GM23338 (cell line): ENCODE measurements at regions not wholly inside any gene's neighbourhood (a gene's known extent, or its start where the extent isn't known, plus 50 kb on each side); places are given as distances from the start of the nearest gene placed in this dataset.

ENCODE experiments used
- CREB1 ChIP-seq: fragments of 250-450 bp; sonication (Bioruptor Pico); IDR thresholded peaks from 2 replicates; pipeline ENCODE4 v1.5.0; 2020; ENCODE audit warnings: low read depth, mild to moderate bottlenecking, moderate library complexity
- EZH2 ChIP-seq: fragments of 200-600 bp; sonication (generic); IDR thresholded peaks from one replicate; pipeline ENCODE4 v1.8.0; 2017; ENCODE audit warnings: antibody characterized with exemption, mild to moderate bottlenecking, low read depth; ENCODE audit not compliant: unreplicated experiment
- EZH2phosphoT487 ChIP-seq: fragments of 200-600 bp; sonication (generic); IDR thresholded peaks from one replicate; pipeline ENCODE4 v1.8.1; 2018; ENCODE audit warnings: antibody characterized with exemption; ENCODE audit not compliant: unreplicated experiment
- JUNB ChIP-seq: IDR thresholded peaks from one replicate; pipeline ENCODE4 v1.6.1; 2016; ENCODE audit warnings: antibody characterized with exemption; ENCODE audit not compliant: unreplicated experiment
- POLR2AphosphoS5 ChIP-seq: IDR thresholded peaks from 2 replicates; pipeline ENCODE4 v1.6.1; 2016; ENCODE audit warnings: antibody characterized with exemption, low read depth
- ZNF331 ChIP-seq: fragments of 250-450 bp; sonication (Bioruptor Pico); IDR thresholded peaks from 2 replicates; pipeline ENCODE4 v1.5.0; 2020; ENCODE audit warnings: low read depth, mild to moderate bottlenecking, moderate library complexity
- TF ChIP-seq, protein P1 (sequence below), 2 experiments: fragments of 200-600 bp in 1 of 2; sonication (generic) in 1 of 2; conservative IDR thresholded peaks; 2 replicates each; pipeline versions ENCODE4 v1.5.1 to v1.6.1; 2016 to 2017; ENCODE audit warnings: antibody characterized with exemption in 2 of 2, low read depth in 2 of 2, mild to moderate bottlenecking in 2 of 2, moderate library complexity in 1 of 2
- TF ChIP-seq, protein P2 (sequence below): IDR thresholded peaks from one replicate; pipeline ENCODE4 v1.6.1; 2018; ENCODE audit warnings: antibody characterized with exemption; ENCODE audit not compliant: unreplicated experiment
- TF ChIP-seq, protein P3 (sequence below): fragments of 250-450 bp; sonication (Bioruptor Pico); IDR thresholded peaks from 2 replicates; pipeline ENCODE4 v1.5.0; 2020; ENCODE audit warnings: mild to moderate bottlenecking, moderate library complexity

DNA sequence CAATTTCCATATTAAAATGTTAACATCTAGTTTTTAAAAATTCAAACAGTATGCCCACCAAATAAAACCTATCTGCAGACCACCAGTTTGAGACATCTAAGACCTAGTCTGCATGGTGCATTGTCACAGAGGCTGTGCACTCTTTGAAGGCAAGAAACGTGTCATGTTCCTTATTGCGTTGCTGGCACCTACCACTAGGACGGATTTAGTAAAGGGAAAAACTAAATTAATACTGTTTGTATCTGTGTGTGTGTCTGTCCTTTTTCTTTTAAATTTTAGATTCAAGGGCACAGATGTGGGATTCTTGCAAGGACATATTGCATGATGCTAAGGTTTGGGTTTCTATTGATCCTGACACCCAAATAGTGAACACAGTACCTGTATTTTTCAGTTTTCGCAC, 481.4 kb downstream of the UQCRFS1 start:
- TF ChIP-seq, protein P1, sequence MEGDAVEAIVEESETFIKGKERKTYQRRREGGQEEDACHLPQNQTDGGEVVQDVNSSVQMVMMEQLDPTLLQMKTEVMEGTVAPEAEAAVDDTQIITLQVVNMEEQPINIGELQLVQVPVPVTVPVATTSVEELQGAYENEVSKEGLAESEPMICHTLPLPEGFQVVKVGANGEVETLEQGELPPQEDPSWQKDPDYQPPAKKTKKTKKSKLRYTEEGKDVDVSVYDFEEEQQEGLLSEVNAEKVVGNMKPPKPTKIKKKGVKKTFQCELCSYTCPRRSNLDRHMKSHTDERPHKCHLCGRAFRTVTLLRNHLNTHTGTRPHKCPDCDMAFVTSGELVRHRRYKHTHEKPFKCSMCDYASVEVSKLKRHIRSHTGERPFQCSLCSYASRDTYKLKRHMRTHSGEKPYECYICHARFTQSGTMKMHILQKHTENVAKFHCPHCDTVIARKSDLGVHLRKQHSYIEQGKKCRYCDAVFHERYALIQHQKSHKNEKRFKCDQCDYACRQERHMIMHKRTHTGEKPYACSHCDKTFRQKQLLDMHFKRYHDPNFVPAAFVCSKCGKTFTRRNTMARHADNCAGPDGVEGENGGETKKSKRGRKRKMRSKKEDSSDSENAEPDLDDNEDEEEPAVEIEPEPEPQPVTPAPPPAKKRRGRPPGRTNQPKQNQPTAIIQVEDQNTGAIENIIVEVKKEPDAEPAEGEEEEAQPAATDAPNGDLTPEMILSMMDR (conservative IDR thresholded peaks at IDR 0.05; ENCODE audit: low read depth in 2 of 2): peak in 1 of 2 experiments; percentile 27; a peak in 2 of 4 replicates
- TF ChIP-seq EZH2 (no peak), CREB1 (CRISPR knock-in tag) (no peak), EZH2phosphoT487 (no peak), POLR2AphosphoS5 (no peak), ZNF331 (CRISPR knock-in tag) (no peak), JUNB (no peak)
- TF ChIP-seq, protein P2, sequence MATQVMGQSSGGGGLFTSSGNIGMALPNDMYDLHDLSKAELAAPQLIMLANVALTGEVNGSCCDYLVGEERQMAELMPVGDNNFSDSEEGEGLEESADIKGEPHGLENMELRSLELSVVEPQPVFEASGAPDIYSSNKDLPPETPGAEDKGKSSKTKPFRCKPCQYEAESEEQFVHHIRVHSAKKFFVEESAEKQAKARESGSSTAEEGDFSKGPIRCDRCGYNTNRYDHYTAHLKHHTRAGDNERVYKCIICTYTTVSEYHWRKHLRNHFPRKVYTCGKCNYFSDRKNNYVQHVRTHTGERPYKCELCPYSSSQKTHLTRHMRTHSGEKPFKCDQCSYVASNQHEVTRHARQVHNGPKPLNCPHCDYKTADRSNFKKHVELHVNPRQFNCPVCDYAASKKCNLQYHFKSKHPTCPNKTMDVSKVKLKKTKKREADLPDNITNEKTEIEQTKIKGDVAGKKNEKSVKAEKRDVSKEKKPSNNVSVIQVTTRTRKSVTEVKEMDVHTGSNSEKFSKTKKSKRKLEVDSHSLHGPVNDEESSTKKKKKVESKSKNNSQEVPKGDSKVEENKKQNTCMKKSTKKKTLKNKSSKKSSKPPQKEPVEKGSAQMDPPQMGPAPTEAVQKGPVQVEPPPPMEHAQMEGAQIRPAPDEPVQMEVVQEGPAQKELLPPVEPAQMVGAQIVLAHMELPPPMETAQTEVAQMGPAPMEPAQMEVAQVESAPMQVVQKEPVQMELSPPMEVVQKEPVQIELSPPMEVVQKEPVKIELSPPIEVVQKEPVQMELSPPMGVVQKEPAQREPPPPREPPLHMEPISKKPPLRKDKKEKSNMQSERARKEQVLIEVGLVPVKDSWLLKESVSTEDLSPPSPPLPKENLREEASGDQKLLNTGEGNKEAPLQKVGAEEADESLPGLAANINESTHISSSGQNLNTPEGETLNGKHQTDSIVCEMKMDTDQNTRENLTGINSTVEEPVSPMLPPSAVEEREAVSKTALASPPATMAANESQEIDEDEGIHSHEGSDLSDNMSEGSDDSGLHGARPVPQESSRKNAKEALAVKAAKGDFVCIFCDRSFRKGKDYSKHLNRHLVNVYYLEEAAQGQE: no peak
- TF ChIP-seq, protein P3, sequence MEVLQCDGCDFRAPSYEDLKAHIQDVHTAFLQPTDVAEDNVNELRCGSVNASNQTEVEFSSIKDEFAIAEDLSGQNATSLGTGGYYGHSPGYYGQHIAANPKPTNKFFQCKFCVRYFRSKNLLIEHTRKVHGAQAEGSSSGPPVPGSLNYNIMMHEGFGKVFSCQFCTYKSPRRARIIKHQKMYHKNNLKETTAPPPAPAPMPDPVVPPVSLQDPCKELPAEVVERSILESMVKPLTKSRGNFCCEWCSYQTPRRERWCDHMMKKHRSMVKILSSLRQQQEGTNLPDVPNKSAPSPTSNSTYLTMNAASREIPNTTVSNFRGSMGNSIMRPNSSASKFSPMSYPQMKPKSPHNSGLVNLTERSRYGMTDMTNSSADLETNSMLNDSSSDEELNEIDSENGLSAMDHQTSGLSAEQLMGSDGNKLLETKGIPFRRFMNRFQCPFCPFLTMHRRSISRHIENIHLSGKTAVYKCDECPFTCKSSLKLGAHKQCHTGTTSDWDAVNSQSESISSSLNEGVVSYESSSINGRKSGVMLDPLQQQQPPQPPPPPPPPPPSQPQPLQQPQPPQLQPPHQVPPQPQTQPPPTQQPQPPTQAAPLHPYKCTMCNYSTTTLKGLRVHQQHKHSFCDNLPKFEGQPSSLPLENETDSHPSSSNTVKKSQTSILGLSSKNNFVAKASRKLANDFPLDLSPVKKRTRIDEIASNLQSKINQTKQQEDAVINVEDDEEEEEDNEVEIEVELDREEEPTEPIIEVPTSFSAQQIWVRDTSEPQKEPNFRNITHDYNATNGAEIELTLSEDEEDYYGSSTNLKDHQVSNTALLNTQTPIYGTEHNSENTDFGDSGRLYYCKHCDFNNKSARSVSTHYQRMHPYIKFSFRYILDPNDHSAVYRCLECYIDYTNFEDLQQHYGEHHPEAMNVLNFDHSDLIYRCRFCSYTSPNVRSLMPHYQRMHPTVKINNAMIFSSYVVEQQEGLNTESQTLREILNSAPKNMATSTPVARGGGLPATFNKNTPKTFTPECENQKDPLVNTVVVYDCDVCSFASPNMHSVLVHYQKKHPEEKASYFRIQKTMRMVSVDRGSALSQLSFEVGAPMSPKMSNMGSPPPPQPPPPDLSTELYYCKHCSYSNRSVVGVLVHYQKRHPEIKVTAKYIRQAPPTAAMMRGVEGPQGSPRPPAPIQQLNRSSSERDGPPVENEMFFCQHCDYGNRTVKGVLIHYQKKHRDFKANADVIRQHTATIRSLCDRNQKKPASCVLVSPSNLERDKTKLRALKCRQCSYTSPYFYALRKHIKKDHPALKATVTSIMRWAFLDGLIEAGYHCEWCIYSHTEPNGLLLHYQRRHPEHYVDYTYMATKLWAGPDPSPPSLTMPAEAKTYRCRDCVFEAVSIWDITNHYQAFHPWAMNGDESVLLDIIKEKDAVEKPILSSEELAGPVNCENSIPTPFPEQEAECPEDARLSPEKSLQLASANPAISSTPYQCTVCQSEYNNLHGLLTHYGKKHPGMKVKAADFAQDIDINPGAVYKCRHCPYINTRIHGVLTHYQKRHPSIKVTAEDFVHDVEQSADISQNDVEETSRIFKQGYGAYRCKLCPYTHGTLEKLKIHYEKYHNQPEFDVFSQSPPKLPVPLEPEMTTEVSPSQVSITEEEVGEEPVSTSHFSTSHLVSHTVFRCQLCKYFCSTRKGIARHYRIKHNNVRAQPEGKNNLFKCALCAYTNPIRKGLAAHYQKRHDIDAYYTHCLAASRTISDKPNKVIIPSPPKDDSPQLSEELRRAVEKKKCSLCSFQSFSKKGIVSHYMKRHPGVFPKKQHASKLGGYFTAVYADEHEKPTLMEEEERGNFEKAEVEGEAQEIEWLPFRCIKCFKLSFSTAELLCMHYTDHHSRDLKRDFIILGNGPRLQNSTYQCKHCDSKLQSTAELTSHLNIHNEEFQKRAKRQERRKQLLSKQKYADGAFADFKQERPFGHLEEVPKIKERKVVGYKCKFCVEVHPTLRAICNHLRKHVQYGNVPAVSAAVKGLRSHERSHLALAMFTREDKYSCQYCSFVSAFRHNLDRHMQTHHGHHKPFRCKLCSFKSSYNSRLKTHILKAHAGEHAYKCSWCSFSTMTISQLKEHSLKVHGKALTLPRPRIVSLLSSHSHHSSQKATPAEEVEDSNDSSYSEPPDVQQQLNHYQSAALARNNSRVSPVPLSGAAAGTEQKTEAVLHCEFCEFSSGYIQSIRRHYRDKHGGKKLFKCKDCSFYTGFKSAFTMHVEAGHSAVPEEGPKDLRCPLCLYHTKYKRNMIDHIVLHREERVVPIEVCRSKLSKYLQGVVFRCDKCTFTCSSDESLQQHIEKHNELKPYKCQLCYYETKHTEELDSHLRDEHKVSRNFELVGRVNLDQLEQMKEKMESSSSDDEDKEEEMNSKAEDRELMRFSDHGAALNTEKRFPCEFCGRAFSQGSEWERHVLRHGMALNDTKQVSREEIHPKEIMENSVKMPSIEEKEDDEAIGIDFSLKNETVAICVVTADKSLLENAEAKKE (CRISPR knock-in tag): no peak
